ENCODE measurements at regions not wholly inside any gene's neighbourhood (a gene's known extent, or its start where the extent isn't known, plus 50 kb on each side); places are given as distances from the start of the nearest gene placed in this dataset.
"Not testable (repeated sequence)": the region's sequence is repeated elsewhere in the genome, so short reads cannot be mapped to it uniquely, and the experiment has no call there.

DNA sequence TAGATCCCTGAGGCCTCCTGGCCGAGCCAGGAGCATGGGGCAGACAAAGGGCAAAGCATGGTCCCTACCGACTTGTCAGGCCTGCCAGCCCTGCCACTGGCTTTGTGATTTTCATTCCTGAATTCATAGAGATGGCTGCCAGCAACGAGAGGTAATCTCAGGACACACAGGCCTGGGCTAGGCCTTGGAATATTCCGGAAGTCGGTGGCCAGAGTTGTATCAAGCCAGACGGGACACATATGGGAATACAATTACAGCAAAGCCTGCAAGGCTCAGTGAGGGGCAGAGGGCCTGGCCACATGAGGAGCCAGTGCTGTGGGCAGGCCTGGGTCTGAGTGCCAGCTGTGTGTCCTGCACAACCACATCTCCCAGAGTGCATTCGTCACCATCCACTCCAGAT, 72.4 kb upstream of the PLGLB2 start:
- TF ChIP-seq, protein P1, sequence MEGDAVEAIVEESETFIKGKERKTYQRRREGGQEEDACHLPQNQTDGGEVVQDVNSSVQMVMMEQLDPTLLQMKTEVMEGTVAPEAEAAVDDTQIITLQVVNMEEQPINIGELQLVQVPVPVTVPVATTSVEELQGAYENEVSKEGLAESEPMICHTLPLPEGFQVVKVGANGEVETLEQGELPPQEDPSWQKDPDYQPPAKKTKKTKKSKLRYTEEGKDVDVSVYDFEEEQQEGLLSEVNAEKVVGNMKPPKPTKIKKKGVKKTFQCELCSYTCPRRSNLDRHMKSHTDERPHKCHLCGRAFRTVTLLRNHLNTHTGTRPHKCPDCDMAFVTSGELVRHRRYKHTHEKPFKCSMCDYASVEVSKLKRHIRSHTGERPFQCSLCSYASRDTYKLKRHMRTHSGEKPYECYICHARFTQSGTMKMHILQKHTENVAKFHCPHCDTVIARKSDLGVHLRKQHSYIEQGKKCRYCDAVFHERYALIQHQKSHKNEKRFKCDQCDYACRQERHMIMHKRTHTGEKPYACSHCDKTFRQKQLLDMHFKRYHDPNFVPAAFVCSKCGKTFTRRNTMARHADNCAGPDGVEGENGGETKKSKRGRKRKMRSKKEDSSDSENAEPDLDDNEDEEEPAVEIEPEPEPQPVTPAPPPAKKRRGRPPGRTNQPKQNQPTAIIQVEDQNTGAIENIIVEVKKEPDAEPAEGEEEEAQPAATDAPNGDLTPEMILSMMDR (IDR thresholded peaks at IDR 0.05), result not testable (repeated sequence)
- TF ChIP-seq POLR2A (IDR thresholded peaks at IDR 0.05), result not testable (repeated sequence)
